Kidney (tissue), 13 donors: ENCODE measurements at regions not wholly inside any gene's neighbourhood (a gene's known extent, or its start where the extent isn't known, plus 50 kb on each side); places are given as distances from the start of the nearest gene placed in this dataset.

Experiments used
- DNase-seq, 5 donors: peaks; one replicate each; pipeline ENCODE4 v3.0.0-alpha.2; 2013 to 2020
- FAIRE-seq: peaks from 2 replicates; lab custom pipeline; 2012; peaks lifted over from hg19 to GRCh38; lab: Jason Lieb, UNC
- H3K27ac ChIP-seq, 2 donors: one replicate each; pipeline ENCODE4 v1.7.0; 2013; ENCODE audit warnings: low read depth in 2 of 2, low read length in 2 of 2, inconsistent platforms in 1 of 2
- H3K27me3 ChIP-seq: one replicate; pipeline ENCODE4 v1.7.1; 2013; ENCODE audit warnings: low read length, inconsistent platforms; ENCODE audit not compliant: control insufficient read depth, insufficient read depth
- H3K36me3 ChIP-seq, 3 donors: one replicate each; pipeline versions ENCODE4 v1.7.0 to v1.7.1; 2013; ENCODE audit warnings: low read length in 3 of 3, control low read depth in 1 of 3, inconsistent platforms in 1 of 3; ENCODE audit not compliant: insufficient read depth in 3 of 3, control insufficient read depth in 2 of 3
- H3K4me1 ChIP-seq, 3 donors: one replicate each; pipeline versions ENCODE4 v1.7.0 to v1.7.1; 2013; ENCODE audit warnings: low read length in 3 of 3, inconsistent platforms in 1 of 3, low read depth in 1 of 3; ENCODE audit not compliant: control insufficient read depth in 2 of 3, insufficient read depth in 2 of 3
- H3K4me3 ChIP-seq, 3 donors: one replicate each; pipeline versions ENCODE4 v1.7.0 to v1.8.1; 2013; ENCODE audit warnings: low read length in 3 of 3, control low read depth in 1 of 3, inconsistent platforms in 1 of 3
- H3K9ac ChIP-seq, 3 donors: one replicate each; pipeline versions ENCODE4 v1.7.0 to v1.7.1; 2013; ENCODE audit warnings: low read length in 3 of 3, control low read depth in 1 of 3, inconsistent platforms in 1 of 3
- H3K9me3 ChIP-seq, 3 donors: one replicate each; pipeline versions ENCODE4 v1.7.0 to v1.7.1; 2013; ENCODE audit warnings: low read length in 3 of 3, control low read depth in 1 of 3, inconsistent platforms in 1 of 3; ENCODE audit not compliant: control insufficient read depth in 2 of 3, insufficient read depth in 1 of 3
- intact Hi-C: fragments of 100-400 bp; cut with DNase I; formaldehyde crosslinking; loops from one replicate; pipeline ENCODE4 v1.11.1; 2022
- TF ChIP-seq, protein P1 (sequence below): IDR thresholded peaks from 3 replicates; pipeline ENCODE4 v1.5.1; 2012; ENCODE audit warnings: mild to moderate bottlenecking, moderate library complexity, borderline replicate concordance; ENCODE audit not compliant: insufficient read depth; ENCODE audit errors: extremely low read depth
- donor health status: control.
- donor health status: control.
- donor health status: control.
- donor health status: control.
- donor health status: control.
- donor health status: DM: yes; HTN: yes; CAD: no.
- donor health status: Normal renal cell carcinoma (clear cell type).

DNA sequence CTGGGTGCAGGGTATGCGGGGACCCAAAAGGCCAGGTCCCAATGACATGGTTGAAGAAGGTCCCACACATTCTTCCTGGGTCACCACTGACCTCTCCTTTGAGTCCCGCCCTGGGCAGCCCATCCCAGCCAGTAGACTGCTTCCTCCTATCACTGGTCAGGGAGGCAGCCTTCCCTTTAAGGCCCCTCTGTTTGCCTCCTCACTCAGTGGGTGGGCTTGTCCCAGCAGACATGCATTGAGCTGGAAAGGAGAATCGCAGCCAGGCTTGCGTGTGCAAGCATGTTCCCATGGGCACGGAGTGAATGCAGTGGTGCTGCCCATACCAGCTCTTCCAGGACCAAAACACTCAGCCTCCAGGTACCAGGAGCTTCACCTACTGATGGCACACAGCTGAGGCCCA lies 162.4 kb upstream of the SYT13 start:
- DNase-seq = no peak

DNA sequence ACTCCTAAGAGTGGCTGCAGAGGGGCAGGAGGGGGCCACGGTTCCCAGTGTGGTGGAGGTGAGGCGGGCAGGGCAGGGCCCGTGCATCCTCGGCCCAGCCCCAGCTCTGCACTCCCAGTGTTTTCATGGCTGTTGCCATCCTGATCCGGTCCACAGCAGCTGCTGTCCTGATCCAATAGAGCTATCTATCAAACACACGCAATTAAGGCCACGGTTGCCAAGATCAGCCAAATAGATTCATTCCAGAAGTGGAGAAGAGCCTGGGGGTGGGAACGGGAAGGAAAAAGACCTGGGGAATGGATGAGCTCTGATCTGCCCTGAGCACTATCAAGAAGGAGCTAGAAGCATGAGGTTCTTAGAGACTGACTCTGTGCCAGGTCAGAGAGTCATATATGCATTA lies 160.9 kb upstream of the SYT13 start:
- Histone ChIP-seq H3K4me3 (no peak overlapping the region), H3K27me3 (no peaks in the 10 kb centered on the region), H3K9me3 (no peaks in the 10 kb centered on the region), H3K27ac (no peak overlapping the region), H3K36me3 (no peaks in the 10 kb centered on the region), H3K4me1 (no peaks in the 10 kb centered on the region), H3K9ac (no peak overlapping the region)
- TF ChIP-seq, protein P1, sequence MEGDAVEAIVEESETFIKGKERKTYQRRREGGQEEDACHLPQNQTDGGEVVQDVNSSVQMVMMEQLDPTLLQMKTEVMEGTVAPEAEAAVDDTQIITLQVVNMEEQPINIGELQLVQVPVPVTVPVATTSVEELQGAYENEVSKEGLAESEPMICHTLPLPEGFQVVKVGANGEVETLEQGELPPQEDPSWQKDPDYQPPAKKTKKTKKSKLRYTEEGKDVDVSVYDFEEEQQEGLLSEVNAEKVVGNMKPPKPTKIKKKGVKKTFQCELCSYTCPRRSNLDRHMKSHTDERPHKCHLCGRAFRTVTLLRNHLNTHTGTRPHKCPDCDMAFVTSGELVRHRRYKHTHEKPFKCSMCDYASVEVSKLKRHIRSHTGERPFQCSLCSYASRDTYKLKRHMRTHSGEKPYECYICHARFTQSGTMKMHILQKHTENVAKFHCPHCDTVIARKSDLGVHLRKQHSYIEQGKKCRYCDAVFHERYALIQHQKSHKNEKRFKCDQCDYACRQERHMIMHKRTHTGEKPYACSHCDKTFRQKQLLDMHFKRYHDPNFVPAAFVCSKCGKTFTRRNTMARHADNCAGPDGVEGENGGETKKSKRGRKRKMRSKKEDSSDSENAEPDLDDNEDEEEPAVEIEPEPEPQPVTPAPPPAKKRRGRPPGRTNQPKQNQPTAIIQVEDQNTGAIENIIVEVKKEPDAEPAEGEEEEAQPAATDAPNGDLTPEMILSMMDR = no peak
- DNase-seq = no peak
- intact Hi-C loops = no loop called here
- no peak for FAIRE-seq

More for the DNA sequence above, 162.4 kb upstream of the SYT13 start:
- Histone ChIP-seq H3K27ac (no peak overlapping the region), H3K9me3 (no peaks in the 10 kb centered on the region), H3K36me3 (no peaks in the 10 kb centered on the region), H3K4me1 (no peaks in the 10 kb centered on the region), H3K4me3 (no peak overlapping the region), H3K27me3 (no peaks in the 10 kb centered on the region), H3K9ac (no peak overlapping the region)
- no peak for FAIRE-seq
- TF ChIP-seq, protein P1 = no peak
- intact Hi-C loops = no loop called here

DNA sequence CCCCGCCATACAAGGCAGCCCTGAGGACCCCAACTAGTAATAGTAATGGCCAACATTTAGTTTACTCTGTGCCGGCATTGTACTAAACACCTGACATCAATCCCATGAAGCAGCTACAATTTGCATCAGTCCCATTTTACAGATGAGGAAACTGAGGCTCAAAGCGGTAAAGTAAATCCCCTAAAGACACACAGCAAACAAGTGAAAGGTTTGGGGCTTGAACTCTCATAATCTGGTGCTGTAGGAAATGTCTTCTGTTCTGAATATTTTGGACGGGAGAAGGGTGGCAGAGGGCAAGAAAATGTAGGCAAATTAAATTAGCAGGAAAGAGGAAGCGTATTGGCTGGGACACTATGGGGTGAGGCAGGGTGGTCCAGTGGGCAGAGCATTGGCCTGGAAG lies 160.3 kb upstream of the SYT13 start:
- FAIRE-seq (no peak), DNase-seq (no peak)
- Histone ChIP-seq H3K4me3 (no peak overlapping the region), H3K9ac (no peak overlapping the region), H3K9me3 (no peaks in the 10 kb centered on the region), H3K27me3 (no peaks in the 10 kb centered on the region), H3K4me1 (no peaks in the 10 kb centered on the region), H3K36me3 (no peaks in the 10 kb centered on the region), H3K27ac (no peak overlapping the region)
- intact Hi-C loops = no loop called here
- TF ChIP-seq, protein P1 = no peak

DNA sequence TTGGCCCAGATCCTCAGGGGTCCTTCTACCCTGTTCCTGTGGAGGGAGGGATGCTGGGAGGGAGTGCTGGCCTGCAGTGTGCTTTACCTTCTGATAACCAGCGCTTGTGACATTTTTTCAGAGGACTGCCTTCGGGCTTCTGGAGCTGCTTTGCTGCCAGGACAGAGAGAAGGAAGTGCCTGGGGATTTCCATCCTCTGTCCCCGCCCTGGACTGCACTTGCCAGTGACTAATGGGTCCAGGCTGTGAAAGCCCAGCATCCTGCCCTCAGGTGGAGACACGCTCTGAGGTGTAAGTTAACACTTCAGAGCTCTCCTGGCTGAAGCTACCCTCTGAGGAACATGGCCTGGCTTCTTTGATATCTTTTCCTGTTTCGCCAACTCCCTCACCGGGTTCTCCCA lies 158.7 kb upstream of the SYT13 start:
- Histone ChIP-seq H3K36me3 (no peaks in the 10 kb centered on the region), H3K9me3 (no peaks in the 10 kb centered on the region), H3K4me1 (no peaks in the 10 kb centered on the region), H3K27me3 (no peaks in the 10 kb centered on the region), H3K4me3 (no peak overlapping the region), H3K27ac (no peak overlapping the region), H3K9ac (no peak overlapping the region)
- DNase-seq = no peak
- TF ChIP-seq, protein P1 = no peak
- intact Hi-C loops = no loop called here
- FAIRE-seq = no peak
